IPS-18a (cell line): ENCODE measurements at regions not wholly inside any gene's neighbourhood (a gene's known extent, or its start where the extent isn't known, plus 50 kb on each side); places are given as distances from the start of the nearest gene placed in this dataset.
"Not testable (repeated sequence)": the region's sequence is repeated elsewhere in the genome, so short reads cannot be mapped to it uniquely, and the experiment has no call there.

ENCODE experiments used
- H3K27ac ChIP-seq: one replicate; pipeline ENCODE4 v1.5.1; 2013; ENCODE audit warnings: low read length
- H3K27me3 ChIP-seq: one replicate; pipeline ENCODE4 v1.6.1; 2013; ENCODE audit warnings: mild to moderate bottlenecking, low read length; ENCODE audit not compliant: control insufficient read depth, insufficient read depth
- H3K36me3 ChIP-seq: one replicate; pipeline ENCODE4 v1.6.1; 2013; ENCODE audit warnings: low read depth, low read length; ENCODE audit not compliant: control insufficient read depth
- H3K4me1 ChIP-seq: one replicate; pipeline ENCODE4 v1.6.1; 2013; ENCODE audit warnings: low read depth, low read length; ENCODE audit not compliant: control insufficient read depth
- H3K4me3 ChIP-seq: one replicate; pipeline ENCODE4 v1.5.1; 2013; ENCODE audit warnings: low read length
- H3K9ac ChIP-seq: one replicate; pipeline ENCODE4 v1.6.1; 2013; ENCODE audit warnings: mild to moderate bottlenecking, low read length, moderate library complexity
- H3K9me3 ChIP-seq: one replicate; pipeline ENCODE4 v1.6.1; 2013; ENCODE audit warnings: low read depth, low read length; ENCODE audit not compliant: control insufficient read depth

DNA sequence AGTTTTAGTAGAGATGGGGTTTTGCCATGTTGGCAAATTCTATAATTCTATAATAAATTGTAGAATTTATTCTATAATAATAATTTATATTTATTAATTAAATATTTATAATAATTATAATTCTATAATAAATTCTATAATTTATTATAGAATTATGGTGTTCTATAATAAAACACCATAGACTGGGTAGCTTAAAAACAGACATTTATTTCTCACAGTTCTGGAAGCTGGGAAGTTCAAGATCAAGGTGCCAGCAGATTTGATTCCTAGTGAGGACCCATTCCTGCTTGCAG is 130.9 kb upstream of the PELI1 start:
- no peaks in the 10 kb centered on the region for H3K36me3 ChIP-seq
- H3K4me3 ChIP-seq = no peak overlapping the region
- no peak overlapping the region for H3K9ac ChIP-seq
- no peak overlapping the region for H3K27ac ChIP-seq
- no peaks in the 10 kb centered on the region for H3K9me3 ChIP-seq
- H3K27me3 ChIP-seq = peaks cover 8% of the 10 kb centered on the region
- peaks cover 60% of the 10 kb centered on the region for H3K4me1 ChIP-seq

DNA sequence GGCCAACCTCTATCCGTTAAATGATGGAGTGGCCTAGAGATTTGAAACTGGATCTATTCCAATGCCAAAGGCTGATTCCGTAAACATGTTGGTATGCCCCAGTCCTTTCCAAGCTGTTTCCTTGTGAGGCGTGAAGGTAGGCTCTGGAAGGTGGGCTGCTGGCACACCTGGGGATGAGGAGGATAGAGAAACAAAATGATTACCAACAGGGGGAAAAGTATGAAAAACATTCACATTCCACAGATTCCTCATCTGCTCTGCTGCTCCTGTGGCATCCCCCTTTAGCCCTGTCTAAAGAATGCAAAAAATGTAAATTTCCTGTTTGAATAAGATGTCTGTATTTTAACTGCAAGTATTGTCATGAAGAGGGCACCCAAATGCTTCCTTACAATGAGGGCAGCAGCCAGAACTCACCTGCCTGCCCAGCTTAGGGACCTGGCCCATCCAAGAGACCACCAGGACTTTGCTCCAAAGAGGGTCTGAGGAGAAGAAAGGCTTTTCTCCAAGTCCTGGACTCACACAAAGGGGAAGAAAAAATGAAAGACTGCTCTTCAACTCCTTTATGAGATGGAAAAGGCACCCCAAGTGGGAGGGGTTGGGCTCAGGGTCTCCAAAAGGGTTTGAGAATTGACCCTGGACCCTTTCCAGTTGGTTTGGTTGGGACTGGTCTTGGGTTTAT is 132.3 kb upstream of the PELI1 start:
- H3K27ac ChIP-seq = peak overlapping the region; percentile 22
- no peaks in the 10 kb centered on the region for H3K9me3 ChIP-seq
- H3K36me3 ChIP-seq = no peaks in the 10 kb centered on the region
- peak overlapping the region; percentile 14 for H3K4me3 ChIP-seq
- peaks cover 8% of the 10 kb centered on the region for H3K27me3 ChIP-seq
- no peak overlapping the region for H3K9ac ChIP-seq
- H3K4me1 ChIP-seq = peaks cover 57% of the 10 kb centered on the region

DNA sequence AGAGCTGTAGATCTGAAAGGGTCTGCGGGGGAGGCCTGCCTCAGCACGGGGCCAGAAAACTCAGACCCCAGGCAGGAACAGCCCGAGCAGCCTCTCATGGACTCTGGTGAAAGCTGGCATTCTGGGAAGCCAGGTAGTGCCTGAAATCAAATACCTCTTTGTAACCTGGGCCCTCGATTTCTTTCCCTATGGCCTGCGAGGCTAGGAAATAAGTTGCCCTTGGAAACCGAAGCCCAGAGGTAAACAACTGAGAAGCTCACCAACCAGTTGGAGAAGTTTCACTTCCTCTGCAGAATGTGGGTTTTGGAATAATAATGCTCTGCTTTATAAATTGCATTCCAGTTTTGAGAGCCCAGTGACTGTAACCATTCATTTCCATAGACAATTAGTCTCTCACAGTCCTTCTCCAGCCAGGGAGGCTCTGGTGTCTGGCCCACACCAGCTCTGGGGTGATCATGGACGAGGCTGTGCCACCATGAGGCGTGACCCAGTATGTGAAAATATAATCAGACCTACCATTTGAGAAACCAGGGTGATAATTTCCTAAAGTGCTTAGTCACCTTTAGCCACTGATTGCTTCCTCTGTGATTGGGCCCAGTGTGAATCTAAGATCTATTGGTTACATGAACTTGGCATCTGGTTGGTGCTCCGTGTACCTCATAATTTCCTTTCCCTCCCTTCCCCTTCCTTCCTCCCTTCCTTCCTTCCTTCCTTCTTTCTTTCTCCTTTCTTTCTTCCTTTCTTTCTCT is 133.1 kb upstream of the PELI1 start:
- no peak overlapping the region for H3K9ac ChIP-seq
- H3K4me3 ChIP-seq = peak overlapping the region; percentile 14
- H3K4me1 ChIP-seq = peaks cover 54% of the 10 kb centered on the region
- H3K36me3 ChIP-seq = no peaks in the 10 kb centered on the region
- H3K27me3 ChIP-seq = peaks cover 8% of the 10 kb centered on the region
- no peaks in the 10 kb centered on the region for H3K9me3 ChIP-seq
- H3K27ac ChIP-seq = peak overlapping the region; percentile 22

DNA sequence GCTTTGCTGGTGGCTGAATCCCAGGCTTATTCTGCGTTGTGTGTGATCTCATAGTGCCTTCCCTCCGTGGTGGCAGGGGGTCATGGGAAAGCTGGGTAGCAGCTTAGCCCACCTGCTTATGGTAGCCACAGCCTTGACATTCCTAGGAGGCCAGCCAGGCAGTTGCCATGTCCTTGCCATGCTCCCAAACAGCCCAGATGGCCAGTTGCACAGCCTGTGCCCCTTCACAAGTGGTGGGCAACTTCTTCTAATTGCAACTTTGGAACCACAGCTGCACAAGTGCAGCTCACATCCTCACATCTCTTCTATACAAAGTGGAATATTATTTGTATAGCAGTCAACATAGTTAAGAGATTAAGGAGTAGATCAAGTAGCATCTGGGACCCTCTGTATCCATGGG is 136.6 kb upstream of the PELI1 start:
- H3K36me3 ChIP-seq, H3K4me3 ChIP-seq, H3K27ac ChIP-seq, H3K9ac ChIP-seq, H3K9me3 ChIP-seq, H3K27me3 ChIP-seq: not testable (repeated sequence)
- peaks cover 27% of the 10 kb centered on the region for H3K4me1 ChIP-seq

DNA sequence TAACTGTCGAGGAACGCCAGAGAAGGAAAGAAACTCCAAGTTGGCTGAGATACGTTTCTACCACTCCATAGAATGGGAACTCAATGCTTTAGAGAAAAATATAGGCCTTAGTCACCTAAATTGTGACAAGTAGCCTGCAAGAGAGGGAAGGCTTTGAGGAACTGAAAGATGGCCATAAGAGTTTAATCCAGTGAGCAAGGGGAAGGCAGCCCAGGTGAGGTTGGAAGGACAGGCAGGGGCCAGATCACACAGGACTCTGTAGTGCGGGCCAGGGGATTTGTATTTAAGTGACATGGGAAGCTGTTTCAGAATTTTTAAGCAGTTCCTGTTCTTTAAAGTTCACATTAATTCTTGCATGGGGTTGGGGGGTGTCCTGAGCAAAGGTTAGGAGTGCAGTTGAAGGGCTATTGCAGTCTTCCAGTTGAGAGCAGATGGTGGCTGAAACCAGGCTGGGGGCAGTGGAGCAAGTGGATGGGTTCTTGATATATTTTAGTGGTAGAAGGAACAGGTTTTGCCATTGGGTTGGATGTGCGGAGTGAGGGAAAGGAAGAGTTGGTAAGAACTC is 138.9 kb upstream of the PELI1 start:
- Histone ChIP-seq H3K36me3 (no peaks in the 10 kb centered on the region), H3K4me3 (no peak overlapping the region), H3K9me3 (no peaks in the 10 kb centered on the region), H3K9ac (no peak overlapping the region), H3K4me1 (peaks cover 23% of the 10 kb centered on the region), H3K27ac (no peak overlapping the region), H3K27me3 (peaks cover 8% of the 10 kb centered on the region)

DNA sequence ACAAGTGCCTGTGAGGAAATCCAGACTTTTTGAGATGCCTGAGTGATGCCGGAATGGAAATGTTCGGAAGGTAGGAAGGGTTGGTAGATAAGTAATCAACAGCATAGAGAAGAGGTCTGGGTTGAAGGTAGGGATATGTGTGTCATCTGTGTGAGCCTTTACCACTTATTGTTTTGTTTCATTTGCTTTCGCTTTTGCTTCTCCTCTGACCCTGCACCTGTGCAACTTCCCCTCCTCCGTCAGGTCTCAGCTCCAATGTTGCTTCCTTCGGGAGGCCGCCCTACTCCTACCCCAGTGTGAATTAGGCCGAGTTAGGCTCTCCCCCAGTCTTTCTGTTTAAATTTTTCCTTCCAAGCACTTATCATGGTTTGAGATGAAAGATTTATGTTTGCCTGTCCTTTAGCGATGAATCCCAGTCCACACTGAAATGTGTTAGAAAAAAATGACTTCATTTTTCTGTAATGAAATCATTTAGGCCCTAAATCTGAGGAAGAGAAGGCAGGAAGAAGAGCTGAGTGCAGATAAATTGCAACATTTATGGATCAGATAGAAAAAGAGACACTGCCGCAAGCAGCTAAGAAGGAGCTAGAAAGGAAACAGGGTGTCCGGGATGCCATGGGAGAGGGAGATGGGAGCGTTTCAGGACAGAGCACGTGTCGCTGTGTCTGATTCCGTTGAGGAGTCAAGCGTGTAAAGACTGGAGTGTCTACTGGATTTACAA is 139.6 kb upstream of the PELI1 start:
- Histone ChIP-seq H3K9ac (no peak overlapping the region), H3K9me3 (no peaks in the 10 kb centered on the region)

DNA sequence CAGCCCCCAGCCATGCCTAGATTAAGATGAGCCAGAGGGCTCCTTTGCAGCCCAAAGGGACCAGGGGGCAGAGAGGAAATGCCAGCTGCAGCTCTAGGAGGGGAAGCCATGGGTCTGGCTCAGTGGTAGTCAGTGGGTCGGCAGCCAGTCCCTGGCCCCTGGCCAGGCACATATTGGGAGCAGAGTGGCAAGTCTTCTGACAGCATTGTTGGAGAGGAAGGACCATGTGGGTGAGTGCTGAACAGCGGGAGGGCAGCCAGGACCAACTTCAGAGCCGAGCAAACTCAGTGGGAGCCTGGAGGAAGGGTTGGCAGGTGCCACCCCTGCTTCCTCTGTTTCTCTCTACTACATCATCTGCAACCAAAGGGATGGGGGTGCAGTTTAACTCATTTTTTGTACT is 140.5 kb upstream of the PELI1 start:
- H3K27ac ChIP-seq = no peak overlapping the region
- H3K4me3 ChIP-seq = no peak overlapping the region
- H3K9me3 ChIP-seq = no peaks in the 10 kb centered on the region
- peaks cover 27% of the 10 kb centered on the region for H3K4me1 ChIP-seq
- no peaks in the 10 kb centered on the region for H3K27me3 ChIP-seq
- H3K36me3 ChIP-seq = no peaks in the 10 kb centered on the region
- no peak overlapping the region for H3K9ac ChIP-seq

More for the DNA sequence above, 139.6 kb upstream of the PELI1 start:
- H3K27ac ChIP-seq = no peak overlapping the region
- H3K4me3 ChIP-seq = no peak overlapping the region
- peaks cover 2% of the 10 kb centered on the region for H3K27me3 ChIP-seq
- H3K36me3 ChIP-seq = no peaks in the 10 kb centered on the region
- peaks cover 24% of the 10 kb centered on the region for H3K4me1 ChIP-seq

DNA sequence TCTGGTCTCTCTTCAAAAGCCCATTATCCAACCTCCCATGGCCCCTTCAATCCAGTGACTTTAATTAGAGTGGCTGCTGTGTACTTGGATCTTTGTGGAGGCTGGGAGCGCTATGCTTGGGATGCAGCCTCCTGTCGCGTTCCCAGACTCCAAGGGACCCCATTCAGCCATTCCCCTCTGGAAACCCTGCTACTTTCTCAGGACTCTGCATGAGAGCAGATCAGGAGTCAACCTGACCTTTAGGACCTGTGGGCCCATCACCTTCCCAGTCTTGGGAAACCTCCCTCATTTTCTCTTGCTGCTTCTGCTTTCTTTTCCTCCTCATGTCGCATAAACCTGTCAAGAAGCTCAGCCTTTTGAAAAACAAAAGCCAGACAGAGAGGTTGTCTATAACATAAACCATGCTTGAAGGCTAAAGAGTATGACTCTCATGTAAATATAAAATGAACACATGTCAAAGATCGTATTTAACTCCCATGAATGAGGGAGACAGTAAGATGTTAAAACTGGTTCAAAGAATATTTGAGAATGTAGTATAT is 143.1 kb upstream of the PELI1 start:
- no peak overlapping the region for H3K27ac ChIP-seq
- no peaks in the 10 kb centered on the region for H3K9me3 ChIP-seq
- H3K4me1 ChIP-seq = peaks cover 27% of the 10 kb centered on the region
- no peaks in the 10 kb centered on the region for H3K36me3 ChIP-seq
- no peak overlapping the region for H3K9ac ChIP-seq
- H3K27me3 ChIP-seq = no peaks in the 10 kb centered on the region
- H3K4me3 ChIP-seq = no peak overlapping the region

DNA sequence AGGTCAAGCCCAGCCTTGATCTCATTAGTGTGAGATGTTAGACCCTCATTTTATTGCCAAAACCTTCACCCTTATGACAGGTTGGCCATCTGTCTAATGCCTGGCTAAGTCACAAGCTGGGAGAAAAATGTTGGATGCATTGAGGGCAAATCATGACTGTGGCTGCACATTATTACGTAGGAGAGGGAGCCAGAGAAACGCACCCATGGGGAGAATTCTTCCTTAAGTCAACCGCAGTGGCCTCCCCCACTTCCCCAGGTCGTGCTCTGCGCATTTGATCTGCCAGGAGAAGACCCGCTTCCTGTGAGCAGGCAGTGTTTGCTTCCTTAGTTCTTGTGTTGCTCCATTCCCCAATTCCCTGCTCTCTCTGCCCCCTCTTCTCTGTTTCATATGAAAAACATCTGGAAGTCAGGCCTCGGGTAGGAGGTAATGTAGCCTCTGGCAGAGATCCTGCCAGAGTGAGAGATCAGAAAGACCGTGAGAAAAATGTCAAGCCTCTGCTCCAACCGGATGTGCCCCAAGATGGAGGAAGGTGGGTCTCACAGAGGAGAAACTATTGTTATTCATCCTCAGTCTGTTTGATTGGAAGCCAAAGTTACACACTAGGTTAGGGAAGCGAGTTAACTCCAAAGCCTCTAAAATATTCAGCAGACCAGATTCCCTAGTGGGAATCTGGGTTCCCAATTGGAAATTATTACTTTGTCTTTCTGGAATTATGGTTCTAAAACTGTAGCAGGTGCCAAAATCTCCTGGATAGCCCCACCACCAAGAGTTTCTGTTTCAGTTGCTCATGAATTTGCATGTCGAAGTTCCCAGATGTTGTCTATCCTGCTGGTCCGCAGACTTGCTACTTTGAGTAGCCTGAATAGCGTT is 144.3 kb upstream of the PELI1 start:
- Histone ChIP-seq H3K27me3 (no peaks in the 10 kb centered on the region), H3K27ac (no peak overlapping the region), H3K9ac (no peak overlapping the region), H3K4me1 (peaks cover 27% of the 10 kb centered on the region), H3K4me3 (no peak overlapping the region), H3K9me3 (no peaks in the 10 kb centered on the region), H3K36me3 (no peaks in the 10 kb centered on the region)

DNA sequence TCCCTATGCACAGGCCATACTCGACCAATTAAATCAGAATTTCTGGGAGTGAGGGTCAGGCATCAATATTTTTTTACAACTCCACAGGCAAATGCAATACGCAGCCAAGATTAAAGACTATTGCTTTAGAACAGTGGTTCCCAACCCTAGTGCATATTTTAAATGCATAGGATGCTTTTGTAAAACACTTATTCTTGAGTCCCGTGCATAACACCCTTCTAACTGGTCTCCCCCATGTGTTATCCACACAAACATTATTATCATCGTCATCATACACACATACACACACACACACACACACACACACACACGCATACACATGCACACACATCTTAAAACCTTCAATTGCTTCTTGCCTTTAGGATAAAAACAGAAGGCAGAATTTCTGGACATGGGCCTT is 145.0 kb upstream of the PELI1 start:
- no peaks in the 10 kb centered on the region for H3K27me3 ChIP-seq
- peaks cover 27% of the 10 kb centered on the region for H3K4me1 ChIP-seq
- H3K4me3 ChIP-seq = no peak overlapping the region
- no peaks in the 10 kb centered on the region for H3K36me3 ChIP-seq
- H3K9ac ChIP-seq = no peak overlapping the region
- no peak overlapping the region for H3K27ac ChIP-seq
- H3K9me3 ChIP-seq = no peaks in the 10 kb centered on the region

DNA sequence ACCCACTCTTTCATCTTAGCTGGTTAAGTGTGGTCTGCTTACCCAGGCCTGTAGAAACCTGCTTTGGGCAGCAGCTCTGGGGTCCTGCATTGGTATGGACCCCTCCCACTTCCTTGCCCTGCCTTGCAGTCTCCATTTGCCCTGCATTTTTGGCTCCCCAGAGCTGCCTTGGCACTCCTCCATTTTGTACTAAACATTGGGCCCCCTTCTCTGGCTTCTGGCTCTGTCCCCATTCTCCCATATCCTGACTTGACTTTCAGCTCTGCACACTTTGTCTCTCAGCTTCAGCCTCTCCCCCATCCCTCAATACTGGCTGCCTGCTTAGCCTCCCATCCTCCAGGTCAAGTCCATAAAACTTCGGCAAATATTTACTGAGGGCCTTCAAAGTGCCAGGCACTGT is 145.5 kb upstream of the PELI1 start:
- Histone ChIP-seq H3K27me3 (no peaks in the 10 kb centered on the region), H3K9ac (no peak overlapping the region), H3K4me3 (no peak overlapping the region), H3K9me3 (no peaks in the 10 kb centered on the region), H3K27ac (no peak overlapping the region), H3K4me1 (peaks cover 27% of the 10 kb centered on the region), H3K36me3 (no peaks in the 10 kb centered on the region)
